ENCODE measurements at regions not wholly inside any gene's neighbourhood (a gene's known extent, or its start where the extent isn't known, plus 50 kb on each side); places are given as distances from the start of the nearest gene placed in this dataset.

- Histone ChIP-seq H3K36me3 (ENCODE audit: control insufficient read depth, insufficient read depth, low read length) (no peaks in the 10 kb centered on the region), H3K27ac (ENCODE audit: insufficient read depth, low read length) (no peak overlapping the region), H3K79me2 (ENCODE audit: control insufficient read depth, insufficient read depth, low read length) (no peaks in the 10 kb centered on the region), H3K27me3 (ENCODE audit: control insufficient read depth, insufficient read depth, low read length) (no peaks in the 10 kb centered on the region), H4K20me1 (ENCODE audit: control insufficient read depth, extremely low read depth, insufficient read depth, low read length) (no peaks in the 10 kb centered on the region), H3K9me3 (ENCODE audit: control insufficient read depth, insufficient read depth, low read depth, low read length) (no peaks in the 10 kb centered on the region), H3K4me3 (replicated peaks in 1 of 4; ENCODE audit: control extremely low read depth in 1 of 4, insufficient read depth in 1 of 4, low read depth in 3 of 4, low read length in 4 of 4) (no peak overlapping the region), H3K4me2 (ENCODE audit: extremely low read depth, insufficient read depth, low read length) (no peak overlapping the region), H3K9ac (ENCODE audit: insufficient read depth, low read length) (no peak overlapping the region), H2AFZ (ENCODE audit: low read length) (no peak overlapping the region), H3K4me1 (ENCODE audit: control insufficient read depth, extremely low read depth, insufficient read depth, low read length) (no peaks in the 10 kb centered on the region)
- TF ChIP-seq CTCF (conservative IDR thresholded peaks at IDR 0.05 in 1 of 2, IDR thresholded peaks at IDR 0.05 in 1 of 2; ENCODE audit: low read depth in 1 of 2, low read length in 2 of 2) (no peak), EZH2 (IDR thresholded peaks at IDR 0.05; ENCODE audit: low read length, missing control alignments) (no peak)
- no peak for DNase-seq (ENCODE audit: low read depth in 2 of 2)
Measured at GRCh38 chr3:87615506-87615905, 339.1 kb upstream of the POU1F1 start.

- no peaks in the 10 kb centered on the region for H3K36me3 ChIP-seq (ENCODE audit: control insufficient read depth, insufficient read depth, low read length)
- H3K27me3 ChIP-seq (ENCODE audit: control insufficient read depth, insufficient read depth, low read length) = no peaks in the 10 kb centered on the region
- no peaks in the 10 kb centered on the region for H3K4me1 ChIP-seq (ENCODE audit: control insufficient read depth, extremely low read depth, insufficient read depth, low read length)
- no peak overlapping the region for H2AFZ ChIP-seq (ENCODE audit: low read length)
- TF ChIP-seq CTCF (conservative IDR thresholded peaks at IDR 0.05 in 1 of 2, IDR thresholded peaks at IDR 0.05 in 1 of 2; ENCODE audit: low read depth in 1 of 2, low read length in 2 of 2) = no peak
- TF ChIP-seq EZH2 (IDR thresholded peaks at IDR 0.05; ENCODE audit: low read length, missing control alignments) = no peak
- no peaks in the 10 kb centered on the region for H3K79me2 ChIP-seq (ENCODE audit: control insufficient read depth, insufficient read depth, low read length)
- no peaks in the 10 kb centered on the region for H3K9me3 ChIP-seq (ENCODE audit: control insufficient read depth, insufficient read depth, low read depth, low read length)
- no peak overlapping the region for H3K4me2 ChIP-seq (ENCODE audit: extremely low read depth, insufficient read depth, low read length)
- DNase-seq (ENCODE audit: low read depth in 2 of 2) = no peak
- H3K9ac ChIP-seq (ENCODE audit: insufficient read depth, low read length) = no peak overlapping the region
- H3K27ac ChIP-seq (ENCODE audit: insufficient read depth, low read length) = no peak overlapping the region
- H3K4me3 ChIP-seq (replicated peaks in 1 of 4; ENCODE audit: control extremely low read depth in 1 of 4, insufficient read depth in 1 of 4, low read depth in 3 of 4, low read length in 4 of 4) = no peak overlapping the region
- H4K20me1 ChIP-seq (ENCODE audit: control insufficient read depth, extremely low read depth, insufficient read depth, low read length) = no peaks in the 10 kb centered on the region
Measured at GRCh38 chr3:87614998-87615397, 338.6 kb upstream of the POU1F1 start.

- no peak overlapping the region for H3K4me3 ChIP-seq (replicated peaks in 1 of 4; ENCODE audit: control extremely low read depth in 1 of 4, insufficient read depth in 1 of 4, low read depth in 3 of 4, low read length in 4 of 4)
- H4K20me1 ChIP-seq (ENCODE audit: control insufficient read depth, extremely low read depth, insufficient read depth, low read length) = no peaks in the 10 kb centered on the region
- H3K9me3 ChIP-seq (ENCODE audit: control insufficient read depth, insufficient read depth, low read depth, low read length) = no peaks in the 10 kb centered on the region
- H2AFZ ChIP-seq (ENCODE audit: low read length) = no peak overlapping the region
- H3K36me3 ChIP-seq (ENCODE audit: control insufficient read depth, insufficient read depth, low read length) = no peaks in the 10 kb centered on the region
- no peaks in the 10 kb centered on the region for H3K79me2 ChIP-seq (ENCODE audit: control insufficient read depth, insufficient read depth, low read length)
- H3K27me3 ChIP-seq (ENCODE audit: control insufficient read depth, insufficient read depth, low read length) = no peaks in the 10 kb centered on the region
- H3K27ac ChIP-seq (ENCODE audit: insufficient read depth, low read length) = no peak overlapping the region
- DNase-seq (ENCODE audit: low read depth in 2 of 2) = no peak
- H3K9ac ChIP-seq (ENCODE audit: insufficient read depth, low read length) = no peak overlapping the region
- H3K4me1 ChIP-seq (ENCODE audit: control insufficient read depth, extremely low read depth, insufficient read depth, low read length) = no peaks in the 10 kb centered on the region
- no peak for TF ChIP-seq EZH2 (IDR thresholded peaks at IDR 0.05; ENCODE audit: low read length, missing control alignments)
- no peak for TF ChIP-seq CTCF (conservative IDR thresholded peaks at IDR 0.05 in 1 of 2, IDR thresholded peaks at IDR 0.05 in 1 of 2; ENCODE audit: low read depth in 1 of 2, low read length in 2 of 2)
- no peak overlapping the region for H3K4me2 ChIP-seq (ENCODE audit: extremely low read depth, insufficient read depth, low read length)
Measured at GRCh38 chr3:87607234-87607633, 330.9 kb upstream of the POU1F1 start.

Data from fibroblast of lung (primary cell).